Activated T-cell treated with anti-CD3 and anti-CD28 coated beads for 24 hours (primary cell): ENCODE measurements at regions not wholly inside any gene's neighbourhood (a gene's known extent, or its start where the extent isn't known, plus 50 kb on each side); places are given as distances from the start of the nearest gene placed in this dataset.
"Not testable (repeated sequence)": the region's sequence is repeated elsewhere in the genome, so short reads cannot be mapped to it uniquely, and the experiment has no call there.

ENCODE experiments used
- DNase-seq: peaks from one replicate; pipeline ENCODE4 v3.0.0-alpha.2; 2020; ENCODE audit warnings: low read depth

DNA sequence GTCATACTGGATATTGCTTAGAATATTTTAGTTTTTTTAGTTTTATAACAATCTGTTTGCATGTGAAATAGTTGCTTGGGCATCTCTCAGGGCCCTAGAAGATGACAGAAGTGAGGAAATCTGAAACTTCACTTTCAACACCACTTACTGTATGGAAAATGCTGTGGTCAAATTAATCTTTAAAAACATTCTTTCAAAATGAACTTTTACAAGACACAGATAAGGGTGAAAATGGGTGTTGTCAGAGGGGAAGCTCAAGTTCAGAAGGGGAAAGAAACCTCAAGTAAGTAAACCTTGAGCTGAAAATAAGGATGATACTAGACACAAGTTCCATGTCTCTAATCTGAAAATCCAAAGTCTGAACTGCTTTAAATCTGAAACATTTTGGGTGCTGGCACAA is 1840.1 kb upstream of the RAG2 start:
- DNase-seq = no peak

DNA sequence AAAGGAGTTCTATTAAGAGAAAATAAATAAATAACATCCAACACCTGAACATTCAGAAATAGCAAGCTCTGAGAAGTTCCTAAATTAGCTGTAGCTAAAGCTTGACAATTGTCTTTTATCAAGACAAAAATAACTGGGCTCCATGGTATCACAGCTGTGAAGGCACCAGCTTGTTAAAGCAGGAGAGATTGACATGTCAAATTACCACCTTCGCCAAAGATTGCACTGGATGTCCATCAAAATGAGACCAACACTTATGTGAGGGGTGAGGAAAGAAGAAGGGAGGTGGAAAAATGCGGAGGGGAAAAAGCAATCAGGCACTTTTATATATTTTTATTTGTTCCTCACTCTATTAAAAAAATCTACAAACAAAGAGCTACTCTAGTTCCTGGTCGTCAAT is 1827.5 kb upstream of the RAG2 start:
- DNase-seq = no peak

DNA sequence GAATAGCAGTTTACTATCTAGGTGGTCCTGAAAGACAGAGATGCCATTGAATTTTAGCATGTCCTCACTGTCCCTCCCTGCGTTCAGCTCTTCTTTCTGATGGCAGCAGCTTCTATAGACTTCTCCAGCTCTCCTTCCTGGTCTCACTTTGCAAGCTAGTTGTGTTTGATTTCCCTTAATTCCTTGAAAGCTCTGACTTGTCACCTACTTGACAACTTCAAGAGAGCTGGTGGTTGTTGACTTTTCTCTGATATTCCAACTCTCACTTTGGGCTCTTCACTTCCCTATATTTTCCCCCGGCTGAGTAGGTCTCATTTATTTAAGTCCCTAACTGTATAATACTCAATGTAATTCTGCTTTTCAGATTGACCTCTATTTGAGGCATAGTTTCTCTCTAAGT is 1825.0 kb upstream of the RAG2 start:
- DNase-seq = no peak

DNA sequence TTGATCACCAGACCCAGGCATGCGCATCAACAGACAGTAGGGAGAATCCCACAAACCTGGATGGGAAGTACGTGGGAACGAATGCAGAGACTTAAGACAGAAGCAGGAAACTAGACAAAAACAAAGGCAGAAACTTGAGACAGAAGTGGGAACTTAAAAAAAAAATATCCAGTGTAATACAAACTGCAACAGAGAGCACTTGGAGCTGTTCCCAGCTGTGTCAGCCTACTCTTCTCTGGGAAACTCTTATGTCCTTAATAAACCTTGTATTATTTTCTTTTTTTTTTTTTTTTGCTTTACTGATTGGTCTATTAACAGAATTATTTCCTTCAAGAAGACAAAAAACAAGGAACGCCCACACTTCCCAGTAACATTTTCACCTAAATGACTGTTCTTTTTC is 1818.1 kb upstream of the RAG2 start:
- DNase-seq = no peak

DNA sequence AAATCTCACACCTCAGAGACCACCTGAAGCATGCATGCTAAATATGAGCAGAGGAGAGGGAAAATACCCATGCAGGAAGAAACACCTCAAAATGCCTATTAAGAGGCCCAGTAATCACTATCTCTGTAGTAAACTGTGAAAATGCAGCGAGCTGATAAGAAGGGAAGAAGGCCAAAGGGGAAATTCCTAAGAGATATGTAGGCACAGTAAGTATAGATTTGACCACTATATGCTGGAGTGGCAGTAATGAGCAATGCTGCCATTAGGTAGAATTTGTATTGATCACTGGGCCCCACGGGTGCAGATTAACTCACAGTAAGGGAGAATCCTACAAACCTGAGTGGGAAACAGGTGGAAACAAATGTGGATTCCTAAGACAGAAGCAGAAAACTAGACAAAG is 1813.1 kb upstream of the RAG2 start:
- no peak for DNase-seq

DNA sequence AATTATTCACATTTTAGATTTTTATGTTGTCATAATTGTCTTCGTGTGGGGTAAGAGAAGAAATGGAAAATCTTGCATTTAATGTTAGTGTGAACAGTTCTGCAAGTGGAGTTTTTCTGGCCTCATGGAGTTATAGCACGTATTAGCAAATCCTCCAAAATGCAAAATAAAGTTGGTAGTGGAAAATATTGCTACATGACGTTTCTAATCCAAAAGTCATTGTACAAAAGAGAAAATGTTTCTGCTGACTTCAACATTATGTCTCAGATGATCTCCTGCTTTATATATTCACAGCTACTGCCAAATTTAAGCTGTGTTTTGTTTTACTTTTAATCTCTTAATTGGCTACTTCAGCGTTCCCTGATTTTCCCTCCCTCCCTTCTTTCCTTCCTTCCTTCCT is 1804.0 kb upstream of the RAG2 start:
- no peak for DNase-seq

DNA sequence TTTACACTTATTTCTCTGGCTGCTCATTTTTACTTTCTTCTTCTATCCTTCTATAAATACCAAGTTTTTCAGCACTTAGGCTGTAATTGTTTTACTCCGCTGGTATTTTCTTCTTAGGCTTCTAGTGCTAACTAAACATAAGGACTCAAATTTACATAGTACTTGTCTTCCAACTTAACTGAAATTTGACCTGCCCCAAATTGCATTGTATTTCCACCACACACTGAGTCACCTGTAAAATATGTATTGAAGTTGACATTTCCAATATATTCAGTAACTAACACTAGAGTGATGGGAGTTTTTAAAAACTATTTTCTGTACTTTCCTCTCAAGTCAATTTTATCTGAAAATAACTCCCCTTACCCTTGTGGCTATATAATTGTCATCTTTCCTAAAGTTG is 1794.1 kb upstream of the RAG2 start:
- no peak for DNase-seq

DNA sequence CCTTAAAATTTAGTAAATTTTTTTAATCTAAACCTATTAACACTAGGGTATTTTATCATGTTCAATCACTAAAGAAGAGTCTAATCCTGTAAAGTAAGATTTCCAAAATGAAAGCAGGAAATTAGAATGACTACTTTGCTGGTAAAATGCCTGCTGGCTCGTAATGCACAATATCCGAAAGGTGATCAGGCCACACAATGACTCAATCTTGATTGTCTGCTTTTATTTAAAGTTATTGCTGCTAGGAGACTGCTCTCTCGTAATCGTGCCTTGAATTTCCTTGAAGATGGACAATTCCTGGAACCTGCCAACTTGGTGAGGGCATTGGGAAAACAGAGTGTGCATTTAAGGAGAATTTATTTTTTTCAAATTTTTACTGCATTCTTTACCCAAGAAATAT is 1786.5 kb upstream of the RAG2 start:
- no peak for DNase-seq

DNA sequence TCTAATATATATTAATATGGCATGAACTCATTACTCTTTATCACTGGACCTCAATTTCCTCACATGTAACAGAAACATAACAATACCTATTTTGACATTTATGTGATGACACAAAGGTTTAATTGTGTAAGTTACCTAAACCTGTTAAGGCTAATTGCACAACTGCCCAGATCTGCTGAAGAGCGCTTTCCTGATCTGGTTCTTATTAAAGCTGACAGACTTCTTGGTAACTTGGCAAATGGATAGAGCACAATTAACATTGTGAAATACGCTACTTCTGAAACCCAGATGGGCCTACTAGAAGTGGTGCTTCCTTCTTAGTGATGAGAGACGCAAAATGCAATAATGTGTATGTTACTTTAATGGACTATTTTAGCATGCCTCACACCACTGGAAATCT is 1767.2 kb upstream of the RAG2 start:
- DNase-seq = no peak

DNA sequence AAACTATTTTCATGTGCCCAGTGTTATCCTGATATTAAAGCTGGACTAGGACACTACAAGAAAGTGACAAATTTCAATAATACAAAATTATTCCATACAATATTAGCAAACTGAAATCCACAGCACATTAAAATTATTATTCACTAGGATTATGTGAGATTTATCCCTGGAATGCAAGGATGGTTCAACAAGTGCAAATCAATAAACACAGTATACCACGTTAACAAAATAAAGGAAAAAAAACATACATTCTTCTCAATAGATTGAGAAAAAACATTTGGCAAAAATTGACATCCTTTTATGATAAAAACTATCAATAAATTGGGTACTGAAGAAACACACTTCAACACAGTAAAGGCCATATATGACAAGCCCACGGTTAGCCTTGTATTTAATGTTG is 1758.2 kb upstream of the RAG2 start:
- DNase-seq = no peak

DNA sequence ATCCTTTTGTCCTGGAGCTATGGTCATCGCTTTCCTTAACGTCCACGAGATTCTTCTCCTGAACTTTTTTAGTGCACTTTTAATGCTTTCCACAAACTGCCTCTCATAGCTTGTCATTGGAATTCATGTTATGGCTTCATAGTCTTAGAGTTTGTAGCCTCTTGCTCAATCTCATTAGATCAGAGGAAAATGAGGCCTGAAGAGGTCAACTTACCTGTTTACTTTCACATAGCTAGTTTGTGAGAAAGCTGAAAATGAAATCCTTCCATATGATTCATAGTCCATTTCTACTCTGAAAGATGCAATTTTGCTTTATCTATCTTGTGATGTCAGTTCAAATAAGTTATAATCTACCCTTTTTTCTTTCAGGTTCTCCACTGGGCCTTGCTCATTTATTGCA is 1747.2 kb upstream of the RAG2 start:
- no peak for DNase-seq

DNA sequence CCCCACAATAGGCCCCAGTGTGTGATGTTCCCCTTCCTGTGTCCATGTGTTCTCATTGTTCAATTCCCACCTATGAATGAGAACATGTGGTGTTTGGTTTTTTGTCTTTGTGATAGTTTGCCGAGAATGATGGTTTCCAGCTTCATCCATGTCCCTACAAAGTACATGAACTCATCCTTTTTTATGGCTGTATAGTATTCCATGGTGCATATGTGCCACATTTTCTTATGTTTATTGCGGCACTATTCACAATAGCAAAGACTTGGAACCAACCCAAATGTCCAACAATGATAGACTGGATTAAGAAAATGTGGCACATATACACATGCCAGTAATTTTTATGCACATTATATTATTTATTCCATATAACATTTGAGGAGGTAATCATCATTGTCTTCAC is 1743.6 kb upstream of the RAG2 start:
- not testable (repeated sequence) for DNase-seq

DNA sequence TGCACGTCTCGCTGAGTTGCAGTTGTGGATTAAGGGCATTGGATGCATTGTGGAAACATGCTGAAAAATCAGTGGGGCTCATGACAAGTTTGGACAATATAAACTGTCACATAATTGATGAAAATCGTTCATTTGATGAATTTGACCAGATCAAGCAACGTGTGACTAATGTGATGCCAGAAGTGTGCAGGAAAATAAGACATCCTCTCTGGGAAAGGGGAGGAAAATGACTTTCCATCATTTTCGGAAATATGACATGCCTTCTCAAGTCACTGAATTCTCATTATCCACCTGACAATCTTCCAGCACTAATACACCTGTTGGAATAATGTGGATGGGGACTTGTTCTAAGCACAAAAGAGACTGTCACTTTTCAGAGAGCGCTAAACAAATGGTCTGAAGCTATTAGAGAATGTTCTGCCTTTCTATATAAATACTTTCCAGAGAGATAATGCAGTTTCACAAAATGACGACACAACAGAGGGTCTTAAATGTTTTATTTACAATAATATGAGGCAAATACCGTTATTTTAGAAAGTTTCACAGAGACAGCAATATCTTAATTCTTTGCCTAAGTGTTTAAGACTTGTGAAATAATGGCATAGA is 1741.9 kb upstream of the RAG2 start:
- DNase-seq = no peak

DNA sequence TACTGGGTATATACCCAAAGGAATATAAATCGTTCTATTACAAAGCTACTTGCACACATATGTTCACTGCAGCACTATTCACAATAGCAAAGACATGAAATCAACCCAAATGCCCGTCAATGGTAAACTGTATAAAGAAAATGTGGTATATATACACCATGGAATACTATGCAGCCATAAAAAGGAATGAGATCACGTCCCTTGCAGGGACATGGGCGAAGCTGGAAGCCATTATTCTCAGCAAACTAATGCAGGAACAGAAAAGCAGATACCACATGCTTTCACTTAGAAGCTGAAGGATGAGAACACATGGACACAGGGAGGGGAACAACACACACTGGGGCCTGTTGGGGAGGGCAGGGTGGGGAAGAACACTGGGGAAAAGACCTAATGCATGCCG is 1740.0 kb upstream of the RAG2 start:
- DNase-seq = not testable (repeated sequence)

DNA sequence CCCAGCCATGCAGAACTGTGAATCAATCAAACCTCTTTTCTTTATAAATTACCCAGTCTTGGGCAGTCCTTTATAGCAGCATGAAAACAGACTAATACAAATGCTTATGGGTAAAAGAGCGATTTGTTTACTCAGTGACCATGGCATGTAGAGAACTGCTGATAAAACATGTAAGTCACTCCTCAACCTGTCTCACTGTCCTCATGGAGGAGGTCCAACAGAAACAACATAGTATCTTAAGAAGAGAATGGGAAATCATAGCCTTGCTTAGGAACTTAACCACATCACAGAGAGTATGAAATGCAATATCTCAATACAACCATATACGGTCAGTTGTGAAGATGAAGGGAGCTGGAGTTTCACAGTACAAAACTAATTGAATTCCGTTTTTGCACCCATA is 1734.0 kb upstream of the RAG2 start:
- DNase-seq = no peak

DNA sequence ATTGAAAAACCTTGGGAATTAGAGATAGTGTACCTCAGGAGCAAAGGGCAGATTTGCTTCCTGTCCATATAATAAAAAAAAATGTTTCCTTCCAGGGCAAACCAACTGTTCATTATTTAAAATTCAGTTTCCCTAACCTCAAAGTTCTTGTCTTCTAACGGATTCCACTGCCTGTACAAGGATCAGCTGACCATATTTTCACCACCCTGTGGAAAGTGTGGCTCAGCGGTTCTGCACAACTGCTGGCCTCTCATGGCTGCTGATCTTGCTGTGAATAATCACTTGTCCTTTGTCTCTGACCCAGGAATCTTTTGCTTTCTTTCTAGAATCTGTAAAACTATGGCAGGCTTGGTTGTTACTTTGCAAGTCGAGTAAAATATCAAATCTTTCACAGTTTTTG is 1732.5 kb upstream of the RAG2 start:
- no peak for DNase-seq

DNA sequence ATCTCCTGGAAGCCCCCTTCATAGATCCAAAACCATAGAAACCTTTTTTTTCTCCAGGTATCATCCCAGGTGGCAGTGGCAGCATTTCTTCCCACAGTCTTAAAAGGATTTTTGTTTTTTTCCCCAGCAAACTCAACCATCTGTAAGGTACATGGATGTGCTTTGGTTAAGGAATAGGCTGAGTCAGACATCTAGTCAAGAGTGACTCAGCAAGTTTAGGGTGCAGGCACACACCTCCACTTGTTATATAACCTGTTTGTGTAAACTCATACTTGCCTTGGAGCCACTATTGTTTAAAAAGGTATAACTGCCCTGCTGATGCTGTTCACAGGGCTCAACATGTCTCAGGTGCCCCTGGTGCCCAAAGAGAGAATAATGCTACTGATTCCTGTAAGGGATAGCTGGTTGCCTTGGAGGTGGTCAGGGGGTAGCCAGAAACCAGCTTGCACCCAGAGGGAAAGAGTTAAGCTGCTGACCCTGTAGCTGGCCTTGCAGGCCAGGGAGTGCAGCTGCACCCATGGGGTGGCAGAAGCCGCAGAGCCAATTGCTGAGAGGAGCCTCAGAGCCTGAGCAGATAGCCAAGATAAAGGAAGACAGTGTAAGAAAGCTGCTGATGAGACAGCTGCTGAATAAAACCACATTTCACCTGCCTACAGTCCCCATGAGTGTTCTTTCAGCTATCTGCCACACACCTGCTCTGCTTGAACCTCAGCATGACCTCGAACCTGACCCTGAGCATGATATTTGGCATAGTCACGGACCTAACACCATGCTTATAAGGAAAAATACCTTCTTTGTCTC is 1726.1 kb upstream of the RAG2 start:
- no peak for DNase-seq

DNA sequence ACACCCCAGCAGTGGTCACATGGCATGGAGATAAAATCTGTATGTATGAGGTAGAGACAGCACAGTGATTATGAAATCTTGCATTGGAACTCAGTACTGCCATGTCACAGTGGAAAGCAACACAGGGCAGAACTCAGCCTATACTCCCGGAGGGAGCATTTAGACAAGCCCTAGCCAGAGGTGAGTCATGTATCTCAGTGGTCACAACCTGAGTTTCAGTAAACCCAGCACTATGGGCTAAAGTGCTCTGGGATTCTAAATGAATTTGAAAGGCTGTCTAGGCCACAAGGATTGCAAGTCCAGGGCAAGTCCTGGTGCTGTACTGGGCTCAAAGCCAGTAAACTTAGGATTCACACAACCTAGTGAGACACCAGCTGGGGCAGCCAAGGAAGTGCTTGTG is 1717.1 kb upstream of the RAG2 start:
- DNase-seq = no peak

DNA sequence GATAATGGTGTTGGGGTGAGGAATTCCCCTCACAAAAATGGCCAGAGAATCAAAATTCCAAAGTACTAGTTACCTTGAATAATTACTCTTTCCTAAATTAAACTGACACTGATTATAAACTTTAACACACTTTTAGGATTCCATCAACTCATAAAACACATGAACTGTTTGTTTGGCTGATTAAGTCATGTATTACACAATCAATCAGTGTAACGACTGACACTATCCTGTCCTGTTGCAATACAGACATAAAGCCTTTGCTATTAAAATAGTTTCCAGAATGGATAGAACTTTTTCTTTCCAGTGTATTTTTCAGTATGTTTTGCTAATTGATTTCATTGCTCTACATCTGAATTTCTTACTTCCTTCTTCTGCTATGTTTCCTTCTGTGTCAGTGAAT is 1709.4 kb upstream of the RAG2 start:
- DNase-seq = no peak

DNA sequence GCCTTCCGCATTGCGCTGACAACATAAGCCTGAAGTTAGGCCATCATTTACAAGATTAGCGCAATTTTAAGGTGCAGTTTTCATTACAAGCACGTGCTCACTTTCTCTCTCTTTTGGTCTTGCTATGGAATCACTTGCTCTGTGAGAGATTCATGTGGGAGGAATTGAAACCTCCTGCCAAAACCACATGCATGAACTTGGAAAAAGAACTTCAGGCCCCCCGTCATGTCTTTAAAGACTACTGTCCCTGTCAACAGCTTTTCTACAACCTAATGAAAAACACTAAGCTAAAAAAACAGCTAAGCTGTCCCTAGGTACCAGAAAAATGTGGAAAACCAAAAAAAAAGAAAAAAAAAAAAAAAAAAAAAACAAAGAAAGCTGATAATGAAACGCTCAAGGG is 1707.6 kb upstream of the RAG2 start:
- no peak for DNase-seq

DNA sequence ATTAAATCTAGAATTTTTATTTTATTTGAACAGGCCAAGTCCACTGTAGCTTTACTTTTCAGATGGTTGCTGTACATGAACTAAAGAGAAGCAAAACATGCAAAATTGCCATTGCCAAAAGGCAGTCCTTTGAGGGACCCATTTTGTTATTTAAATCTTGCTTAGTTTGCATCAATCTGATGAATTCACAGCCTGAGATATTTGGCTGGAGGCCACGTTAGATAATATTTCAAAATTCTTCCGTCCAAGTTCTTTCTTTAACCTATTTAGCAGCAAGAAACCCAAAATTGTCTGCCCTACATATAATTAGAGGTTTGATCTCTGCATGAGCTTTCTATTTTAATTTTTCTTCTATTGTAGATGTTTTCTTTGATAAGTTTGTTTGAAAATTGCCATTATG is 1706.9 kb upstream of the RAG2 start:
- DNase-seq = no peak

DNA sequence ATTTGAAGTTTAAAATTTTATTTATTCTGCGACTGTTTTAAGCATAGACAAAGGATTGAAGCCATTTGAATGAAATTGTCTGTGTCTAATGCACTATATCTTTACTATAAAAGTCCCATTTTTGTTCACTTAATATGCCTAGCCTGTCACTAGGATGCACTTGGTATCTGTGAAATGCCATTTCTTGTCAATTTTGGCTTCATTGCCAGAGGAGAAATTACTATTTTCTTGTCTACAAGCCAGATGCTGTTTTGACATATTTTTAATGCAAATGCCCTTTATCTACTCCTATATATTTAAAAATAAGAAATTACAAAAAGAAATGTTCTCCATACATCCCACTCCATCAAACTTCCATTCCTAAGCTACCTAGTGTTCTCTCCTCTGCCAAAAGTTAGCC is 1704.5 kb upstream of the RAG2 start:
- DNase-seq = no peak

DNA sequence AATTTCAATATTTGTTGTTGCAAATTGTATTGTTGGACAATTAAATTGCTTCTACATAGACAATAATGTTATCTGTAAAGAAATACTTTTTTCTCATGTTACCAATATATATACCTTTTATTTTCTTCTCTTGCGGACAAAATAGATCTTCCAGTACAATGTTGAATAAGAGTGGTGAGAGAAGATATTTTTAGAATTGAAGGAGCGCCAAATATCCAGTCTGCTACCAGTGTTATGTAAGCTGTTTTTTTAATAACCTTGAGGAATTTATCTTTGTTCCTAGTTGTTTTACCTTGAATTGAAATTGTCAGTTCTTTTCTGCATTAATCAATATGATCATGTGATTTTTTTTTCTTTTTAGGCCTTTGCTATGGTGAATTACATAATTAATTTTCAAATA is 1702.5 kb upstream of the RAG2 start:
- no peak for DNase-seq

DNA sequence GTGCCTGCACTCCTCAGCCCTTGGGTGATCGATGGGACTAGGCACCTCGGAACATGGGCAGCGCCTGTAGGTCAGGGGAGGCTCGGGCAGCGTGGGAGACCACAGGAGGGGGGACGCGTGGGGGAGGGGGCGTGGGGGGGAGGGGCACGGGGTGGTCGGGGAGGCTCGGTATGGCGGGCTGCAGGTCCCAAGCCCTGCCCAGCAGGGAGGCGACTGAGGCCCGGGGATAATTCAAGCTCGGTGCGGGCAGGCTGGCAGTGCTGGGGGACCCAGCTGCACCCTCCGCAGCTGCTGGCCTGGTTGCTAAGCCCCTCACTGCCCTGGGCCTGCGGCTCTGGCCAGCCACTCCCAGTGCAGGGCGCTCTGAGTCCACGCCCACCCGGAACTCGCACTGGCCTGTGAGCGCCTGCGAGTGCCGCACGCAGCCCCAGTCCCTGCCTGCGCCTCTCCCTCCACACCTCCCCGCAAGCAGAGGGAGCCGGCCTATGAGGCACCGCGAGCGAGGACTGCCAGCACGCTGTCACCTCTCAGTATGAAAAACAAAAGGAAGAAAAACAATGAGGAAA is 1698.3 kb upstream of the RAG2 start:
- DNase-seq = no peak
